ENCODE measurements at regions not wholly inside any gene's neighbourhood (a gene's known extent, or its start where the extent isn't known, plus 50 kb on each side); places are given as distances from the start of the nearest gene placed in this dataset.

GRCh38 chr1:237962985-237963384, 72.3 kb upstream of the ZP4 start:
- ATAC-seq = no peak
- intact Hi-C loops (cut with micrococcal nuclease) = no loop called here
- DNase-seq = no peak

GRCh38 chr1:237961754-237962153, 71.0 kb upstream of the ZP4 start:
- ATAC-seq = no peak
- no peak for DNase-seq
- intact Hi-C loops (cut with micrococcal nuclease) = no loop called here

GRCh38 chr1:237959838-237960237, 69.1 kb upstream of the ZP4 start:
- ATAC-seq (no peak), DNase-seq (no peak)
- intact Hi-C loops (cut with micrococcal nuclease) = no loop called here

- DNase-seq = no peak
- ATAC-seq = no peak
- intact Hi-C loops (cut with micrococcal nuclease) = no loop called here
Observed at GRCh38 chr1:237953238-237953637, 62.5 kb upstream of the ZP4 start.

Data from left ventricle myocardium superior (tissue), 1 donor.